ENCODE measurements at regions not wholly inside any gene's neighbourhood (a gene's known extent, or its start where the extent isn't known, plus 50 kb on each side); places are given as distances from the start of the nearest gene placed in this dataset.

DNA sequence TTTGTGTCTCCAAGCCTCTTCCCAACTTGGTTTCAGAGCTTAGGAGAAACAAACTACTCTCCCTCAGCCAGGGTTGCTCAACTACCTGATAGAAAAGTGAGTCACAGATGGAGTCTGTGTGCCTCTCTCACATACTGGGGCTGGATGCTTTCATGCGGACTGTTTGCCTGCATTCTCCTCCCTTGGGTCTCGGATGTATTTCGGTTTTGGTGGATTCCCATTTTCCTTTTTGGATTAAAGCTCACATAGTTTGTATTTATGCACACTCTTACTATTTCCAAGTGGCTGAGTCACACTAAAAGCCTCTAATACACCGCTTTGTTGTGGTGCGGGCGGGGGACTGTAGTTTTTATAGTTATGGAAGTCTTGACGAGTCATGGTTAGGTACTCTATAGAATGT is 505.4 kb downstream of the LRFN5 start (continued):
- TF ChIP-seq, protein P1, sequence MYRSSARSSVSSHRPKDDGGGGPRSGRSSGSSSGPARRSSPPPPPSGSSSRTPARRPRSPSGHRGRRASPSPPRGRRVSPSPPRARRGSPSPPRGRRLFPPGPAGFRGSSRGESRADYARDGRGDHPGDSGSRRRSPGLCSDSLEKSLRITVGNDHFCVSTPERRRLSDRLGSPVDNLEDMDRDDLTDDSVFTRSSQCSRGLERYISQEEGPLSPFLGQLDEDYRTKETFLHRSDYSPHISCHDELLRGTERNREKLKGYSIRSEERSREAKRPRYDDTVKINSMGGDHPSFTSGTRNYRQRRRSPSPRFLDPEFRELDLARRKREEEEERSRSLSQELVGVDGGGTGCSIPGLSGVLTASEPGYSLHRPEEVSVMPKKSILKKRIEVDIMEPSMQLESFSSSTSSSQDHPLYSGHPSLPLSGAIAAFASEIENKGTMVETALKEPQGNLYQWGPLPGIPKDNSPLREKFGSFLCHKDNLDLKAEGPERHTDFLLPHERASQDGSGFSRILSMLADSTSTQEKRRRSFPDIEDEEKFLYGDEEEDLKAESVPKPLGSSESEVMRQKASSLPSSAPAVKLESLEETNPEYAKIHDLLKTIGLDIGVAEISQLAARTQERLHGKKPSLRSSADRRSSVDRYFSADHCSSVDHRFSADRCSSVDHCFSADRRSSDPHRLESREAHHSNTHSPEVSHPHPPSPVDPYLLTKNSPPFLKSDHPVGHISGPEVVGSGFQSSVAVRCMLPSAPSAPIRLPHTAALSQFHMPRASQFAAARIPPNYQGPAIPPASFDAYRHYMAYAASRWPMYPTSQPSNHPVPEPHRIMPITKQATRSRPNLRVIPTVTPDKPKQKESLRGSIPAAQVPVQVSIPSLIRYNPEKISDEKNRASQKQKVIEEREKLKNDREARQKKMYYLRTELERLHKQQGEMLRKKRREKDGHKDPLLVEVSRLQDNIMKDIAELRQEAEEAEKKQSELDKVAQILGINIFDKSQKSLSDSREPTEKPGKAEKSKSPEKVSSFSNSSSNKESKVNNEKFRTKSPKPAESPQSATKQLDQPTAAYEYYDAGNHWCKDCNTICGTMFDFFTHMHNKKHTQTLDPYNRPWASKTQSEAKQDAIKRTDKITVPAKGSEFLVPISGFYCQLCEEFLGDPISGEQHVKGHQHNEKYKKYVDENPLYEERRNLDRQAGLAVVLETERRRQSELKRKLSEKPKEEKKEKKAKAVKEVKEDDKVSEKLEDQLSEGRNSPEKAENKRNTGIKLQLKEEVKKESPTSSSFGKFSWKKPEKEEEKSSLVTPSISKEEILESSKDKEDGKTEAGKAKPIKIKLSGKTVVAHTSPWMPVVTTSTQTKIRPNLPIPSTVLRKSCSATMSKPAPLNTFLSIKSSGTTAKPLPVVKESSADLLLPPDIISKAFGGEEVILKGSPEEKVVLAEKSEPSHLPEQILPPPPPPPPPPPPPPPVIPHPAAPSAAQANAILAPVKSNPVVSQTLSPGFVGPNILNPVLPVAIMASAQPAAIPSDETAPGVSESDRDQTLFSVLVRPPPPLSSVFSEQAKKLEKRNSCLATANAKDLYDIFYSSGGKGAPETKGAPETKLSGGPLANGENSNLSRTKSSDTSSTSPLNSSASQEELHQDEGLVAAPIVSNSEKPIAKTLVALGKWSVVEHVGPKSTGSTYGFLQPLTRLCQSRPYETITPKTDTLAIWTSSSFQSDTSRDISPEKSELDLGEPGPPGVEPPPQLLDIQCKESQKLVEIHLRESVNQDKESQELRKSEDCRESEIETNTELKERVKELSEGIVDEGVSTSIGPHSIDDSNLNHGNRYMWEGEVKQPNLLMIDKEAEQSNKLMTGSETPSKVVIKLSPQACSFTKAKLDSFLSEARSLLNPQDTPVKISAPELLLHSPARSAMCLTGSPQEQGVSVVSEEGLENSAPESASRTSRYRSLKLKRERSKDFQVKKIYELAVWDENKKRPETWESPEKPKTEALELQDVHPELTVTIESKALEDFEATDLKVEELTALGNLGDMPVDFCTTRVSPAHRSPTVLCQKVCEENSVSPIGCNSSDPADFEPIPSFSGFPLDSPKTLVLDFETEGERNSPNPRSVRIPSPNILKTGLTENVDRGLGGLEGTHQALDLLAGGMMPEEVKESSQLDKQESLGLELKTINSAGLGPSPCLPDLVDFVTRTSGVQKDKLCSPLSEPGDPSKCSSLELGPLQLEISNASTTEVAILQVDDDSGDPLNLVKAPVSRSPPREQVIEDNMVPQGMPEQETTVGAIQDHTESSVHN (CRISPR knock-in tag; IDR thresholded peaks at IDR 0.05) = no peak
- TF ChIP-seq HNRNPL (IDR thresholded peaks at IDR 0.05; ENCODE audit: low read depth, low read length) (no peak), BHLHE40 (IDR thresholded peaks at IDR 0.05; ENCODE audit: low read length) (no peak), HOXA3 (CRISPR knock-in tag; IDR thresholded peaks at IDR 0.05) (no peak), FOXP1 (IDR thresholded peaks at IDR 0.05) (no peak), FOXP1 (CRISPR knock-in tag; IDR thresholded peaks at IDR 0.05) (no peak), ZNF30 (CRISPR knock-in tag; IDR thresholded peaks at IDR 0.05) (no peak), POLR2AphosphoS5 (IDR thresholded peaks at IDR 0.05; ENCODE audit: low read depth, low read length) (no peak)
- TF ChIP-seq, protein P2, sequence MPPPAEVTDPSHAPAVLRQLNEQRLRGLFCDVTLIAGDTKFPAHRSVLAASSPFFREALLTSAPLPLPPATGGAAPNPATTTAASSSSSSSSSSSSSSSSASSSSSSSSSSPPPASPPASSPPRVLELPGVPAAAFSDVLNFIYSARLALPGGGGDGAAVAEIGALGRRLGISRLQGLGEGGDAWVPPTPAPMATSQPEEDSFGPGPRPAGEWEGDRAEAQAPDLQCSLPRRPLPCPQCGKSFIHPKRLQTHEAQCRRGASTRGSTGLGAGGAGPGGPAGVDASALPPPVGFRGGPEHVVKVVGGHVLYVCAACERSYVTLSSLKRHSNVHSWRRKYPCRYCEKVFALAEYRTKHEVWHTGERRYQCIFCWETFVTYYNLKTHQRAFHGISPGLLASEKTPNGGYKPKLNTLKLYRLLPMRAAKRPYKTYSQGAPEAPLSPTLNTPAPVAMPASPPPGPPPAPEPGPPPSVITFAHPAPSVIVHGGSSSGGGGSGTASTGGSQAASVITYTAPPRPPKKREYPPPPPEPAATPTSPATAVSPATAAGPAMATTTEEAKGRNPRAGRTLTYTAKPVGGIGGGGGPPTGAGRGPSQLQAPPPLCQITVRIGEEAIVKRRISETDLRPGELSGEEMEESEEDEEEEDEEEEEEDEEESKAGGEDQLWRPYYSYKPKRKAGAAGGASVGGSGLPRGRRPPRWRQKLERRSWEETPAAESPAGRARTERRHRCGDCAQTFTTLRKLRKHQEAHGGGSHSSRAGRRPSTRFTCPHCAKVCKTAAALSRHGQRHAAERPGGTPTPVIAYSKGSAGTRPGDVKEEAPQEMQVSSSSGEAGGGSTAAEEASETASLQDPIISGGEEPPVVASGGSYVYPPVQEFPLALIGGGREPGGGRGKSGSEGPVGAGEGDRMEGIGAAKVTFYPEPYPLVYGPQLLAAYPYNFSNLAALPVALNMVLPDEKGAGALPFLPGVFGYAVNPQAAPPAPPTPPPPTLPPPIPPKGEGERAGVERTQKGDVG (CRISPR knock-in tag; IDR thresholded peaks at IDR 0.05; ENCODE audit: borderline replicate concordance) = no peak
